ENCODE measurements at regions not wholly inside any gene's neighbourhood (a gene's known extent, or its start where the extent isn't known, plus 50 kb on each side); places are given as distances from the start of the nearest gene placed in this dataset.
A peak's percentile ranks its signal among the peaks of the same experiment; 100 is the strongest.
"Not testable (repeated sequence)": the region's sequence is repeated elsewhere in the genome, so short reads cannot be mapped to it uniquely, and the experiment has no call there.

GRCh38 chr18:54433368-54433767, 75.7 kb downstream of the C18orf54 start:
- DNase-seq (ENCODE audit: low read depth, low spot score), result no peak

GRCh38 chr18:54433857-54434256, 76.2 kb downstream of the C18orf54 start:
- no peak for DNase-seq (ENCODE audit: low read depth, low spot score)

DNA sequence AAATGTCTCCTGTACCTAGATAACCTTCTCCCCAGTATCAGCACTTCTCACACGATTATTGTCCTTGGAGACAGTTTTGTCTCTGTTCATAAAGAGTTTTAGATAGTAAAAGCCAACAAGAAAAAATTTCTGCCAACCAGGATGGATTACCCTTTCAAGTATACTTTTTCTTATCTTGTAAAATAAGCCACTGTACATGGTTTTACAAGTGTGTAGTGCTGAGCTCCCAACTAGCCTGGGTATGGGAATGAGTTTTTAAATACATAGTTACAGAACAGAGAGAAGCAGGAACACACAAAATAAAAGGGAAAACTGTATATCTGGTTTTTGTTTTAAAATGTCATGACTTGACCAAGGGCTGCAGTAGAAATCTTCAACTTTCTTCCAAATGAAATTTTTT, 76.7 kb downstream of the C18orf54 start:
- no peak for DNase-seq (ENCODE audit: low read depth, low spot score)

DNA sequence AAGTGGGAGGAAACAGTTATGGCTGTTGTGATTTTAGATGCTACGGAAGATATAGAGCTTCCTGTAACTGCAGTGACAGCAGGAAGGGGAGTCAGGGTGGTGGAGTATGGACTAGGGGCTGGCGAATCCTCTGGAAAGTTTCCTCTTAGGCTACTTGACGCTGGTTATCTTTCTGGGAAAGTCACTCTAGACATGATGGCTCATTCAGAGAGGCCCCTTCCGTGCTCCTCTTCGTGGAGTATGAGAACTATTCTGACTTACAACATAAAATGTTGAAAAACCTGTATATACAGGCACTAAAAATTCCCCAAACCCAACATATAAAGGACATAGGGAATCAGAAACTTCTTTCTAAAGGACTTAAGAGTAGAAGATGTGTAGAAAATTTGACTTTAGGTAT, 78.8 kb downstream of the C18orf54 start:
- DNase-seq (ENCODE audit: low read depth, low spot score), result no peak

GRCh38 chr18:54440292-54440691, 82.6 kb downstream of the C18orf54 start:
- no peak for DNase-seq (ENCODE audit: low read depth, low spot score)

DNA sequence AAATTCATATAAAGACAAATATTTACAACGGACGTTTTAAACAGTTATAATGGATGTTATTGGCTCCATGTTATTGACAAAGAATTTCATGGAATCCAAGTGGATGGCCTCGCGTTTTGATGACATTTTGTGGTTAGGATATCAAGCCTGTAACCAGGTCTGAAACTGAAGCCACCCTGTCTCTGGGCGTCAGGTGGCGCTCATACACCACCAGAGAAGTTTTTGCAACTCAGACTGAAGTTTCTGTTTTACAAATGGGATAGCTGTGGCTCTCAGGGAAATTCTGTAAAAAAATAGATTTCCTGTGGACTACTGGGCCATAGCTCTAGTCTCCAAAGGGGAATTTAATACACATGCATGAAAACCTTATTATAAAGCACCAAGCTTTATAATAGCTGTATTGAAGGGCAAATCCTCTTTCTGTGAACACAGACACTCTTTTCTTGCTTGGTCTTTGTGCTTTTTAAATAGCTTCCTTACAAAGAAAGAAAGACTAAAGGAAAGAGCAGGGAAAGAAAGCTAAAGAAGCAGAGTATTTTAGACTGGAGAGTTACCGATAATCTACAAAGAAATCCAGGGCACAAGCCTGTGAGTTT, 86.7 kb downstream of the C18orf54 start:
- peak; percentile 81 for DNase-seq (ENCODE audit: low read depth, low spot score)

GRCh38 chr18:54453996-54454395, 96.3 kb downstream of the C18orf54 start:
- DNase-seq (ENCODE audit: low read depth, low spot score), result no peak

GRCh38 chr18:54465502-54465901, 107.8 kb downstream of the C18orf54 start:
- no peak for DNase-seq (ENCODE audit: low read depth, low spot score)

GRCh38 chr18:54466248-54467005, 108.7 kb downstream of the C18orf54 start:
- no peak for DNase-seq (ENCODE audit: low read depth, low spot score)

DNA sequence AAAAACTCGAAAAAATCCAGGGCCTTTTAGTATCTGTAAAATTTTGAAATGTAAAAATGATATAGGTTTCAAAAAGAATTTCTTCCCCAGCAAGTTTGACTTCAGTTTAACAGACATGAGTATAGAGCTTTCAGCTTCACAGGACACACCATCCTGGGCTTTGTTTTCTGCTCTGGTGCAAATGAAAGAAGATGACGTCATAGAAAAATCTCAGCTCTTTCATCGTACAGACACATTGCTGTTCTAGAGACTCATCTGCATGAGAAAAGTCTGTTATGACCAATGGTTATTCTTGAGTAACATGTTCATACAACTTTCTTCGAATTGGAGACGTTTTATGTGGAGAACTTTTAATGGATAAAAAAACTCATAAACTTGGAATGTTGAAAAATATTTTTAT, 111.7 kb upstream of the DYNAP start:
- DNase-seq (ENCODE audit: low read depth, low spot score), result no peak

- no peak for DNase-seq (ENCODE audit: low read depth, low spot score)
These were observed 110.4 kb upstream of the DYNAP start for GRCh38 chr18:54480616-54481015.

DNA sequence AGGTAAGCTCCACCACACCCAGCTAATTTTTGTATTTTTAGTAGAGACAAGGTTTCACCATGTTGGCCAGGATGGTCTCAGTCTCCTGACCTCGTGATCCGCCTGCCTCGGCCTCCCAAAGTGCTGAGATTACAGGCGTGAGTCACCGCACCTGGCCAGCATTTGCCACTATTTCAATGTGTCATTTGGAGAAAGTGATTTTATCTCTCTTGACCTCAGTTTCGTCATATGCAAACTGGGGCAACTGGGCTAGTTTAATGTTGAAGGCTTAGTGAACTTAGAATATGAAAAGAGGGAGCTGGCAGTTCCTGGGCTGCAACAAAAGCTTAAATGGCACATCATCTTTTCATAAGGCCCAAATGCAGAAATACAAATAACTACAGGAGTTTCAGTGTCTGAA, 88.6 kb upstream of the DYNAP start:
- DNase-seq (ENCODE audit: low read depth, low spot score), result not testable (repeated sequence)

DNA sequence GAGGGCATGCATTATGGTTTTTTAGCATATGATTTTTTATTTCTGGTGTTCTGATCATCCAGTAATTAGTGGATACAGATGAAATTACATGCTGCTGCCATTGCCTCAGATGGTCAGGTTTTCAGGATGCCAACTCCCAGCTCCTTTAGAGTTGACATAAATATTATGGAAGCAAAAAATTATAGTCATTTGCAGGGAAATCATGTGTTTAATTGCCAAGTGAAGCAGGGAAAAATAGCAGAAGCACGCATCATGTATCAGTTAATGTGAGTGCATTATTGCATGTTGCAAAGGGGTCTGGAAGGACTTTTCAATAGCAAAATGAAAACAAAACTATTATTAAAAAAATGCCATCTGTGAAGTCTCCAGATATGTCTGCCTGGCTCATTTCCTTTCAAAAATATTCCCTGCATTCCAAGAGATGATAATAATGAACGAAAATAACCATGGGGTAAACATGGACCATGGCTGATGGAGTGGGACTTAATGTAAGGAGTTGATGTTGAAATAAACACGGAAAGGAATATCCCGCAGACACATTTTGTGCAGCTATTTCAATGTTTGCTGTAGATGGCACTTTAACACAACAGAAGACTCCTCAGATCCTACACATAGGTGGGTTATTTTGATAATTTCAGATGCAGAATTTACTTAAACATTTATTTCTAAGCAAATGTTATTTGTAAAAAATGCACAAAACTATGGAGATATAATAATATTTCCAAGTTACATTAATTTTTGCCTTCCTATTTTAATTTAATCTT, 87.7 kb upstream of the DYNAP start:
- DNase-seq (ENCODE audit: low read depth, low spot score), result no peak

- no peak for DNase-seq (ENCODE audit: low read depth, low spot score)
These were observed 84.4 kb upstream of the DYNAP start for GRCh38 chr18:54506516-54507261.

DNA sequence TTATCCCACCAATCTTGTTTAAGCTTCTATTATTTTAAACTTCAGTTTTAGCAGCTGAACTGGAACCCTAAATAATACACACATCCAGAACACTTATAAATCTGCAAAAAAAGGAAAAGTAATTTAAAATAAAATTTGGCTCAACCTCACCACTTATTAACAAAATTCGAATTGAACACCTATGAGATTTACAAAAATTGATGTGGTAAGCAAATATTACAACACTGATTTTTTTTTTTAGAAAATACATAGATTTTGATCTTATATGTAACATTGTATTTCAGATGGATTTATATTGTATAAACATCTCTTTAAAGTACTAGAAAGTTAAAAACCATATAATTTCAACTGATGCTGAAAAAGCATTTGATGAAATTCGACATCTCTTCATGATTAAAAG, 81.3 kb upstream of the DYNAP start:
- no peak for DNase-seq (ENCODE audit: low read depth, low spot score)

GRCh38 chr18:54515149-54515548, 75.9 kb upstream of the DYNAP start:
- no peak for DNase-seq (ENCODE audit: low read depth, low spot score)

DNA sequence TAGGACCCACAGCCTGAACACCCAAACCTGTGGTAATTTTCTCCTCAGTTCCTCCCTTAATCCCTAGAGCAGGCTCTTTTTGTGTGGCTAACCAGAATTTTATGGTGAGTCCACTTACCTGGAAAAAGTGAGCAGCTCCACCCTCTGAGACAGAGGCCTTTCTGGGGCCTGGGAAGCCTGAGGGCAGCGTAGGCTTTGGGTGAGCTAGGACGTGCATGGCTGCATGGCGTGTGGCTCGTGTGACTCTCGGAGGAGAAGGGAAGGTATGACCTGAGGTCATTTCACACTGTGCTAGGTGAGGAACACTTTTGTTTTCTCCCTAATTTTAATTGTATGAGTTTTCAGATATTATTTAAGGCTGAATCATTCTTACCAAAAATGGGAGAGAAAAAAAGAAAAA, 73.5 kb upstream of the DYNAP start:
- DNase-seq (ENCODE audit: low read depth, low spot score), result peak; percentile 14

DNA sequence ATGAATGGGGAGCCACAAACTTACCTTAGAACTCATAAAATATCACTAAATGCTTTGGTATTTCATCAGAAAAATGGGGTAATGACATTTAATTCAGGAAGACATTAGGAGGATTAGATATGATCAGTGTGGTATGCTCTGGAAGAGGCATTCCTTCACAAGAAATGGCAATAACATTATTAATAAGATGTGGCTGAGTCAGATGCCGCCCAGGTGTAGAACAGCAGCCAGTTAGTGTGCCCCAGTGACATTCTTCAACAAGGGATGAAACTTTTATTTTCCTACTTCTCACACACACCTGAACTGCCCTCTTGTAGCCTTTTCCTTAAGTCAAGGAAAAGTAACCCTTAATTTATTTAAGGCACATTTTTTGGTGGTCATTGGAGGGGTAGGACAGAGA, 69.2 kb upstream of the DYNAP start:
- no peak for DNase-seq (ENCODE audit: low read depth, low spot score)

- DNase-seq (ENCODE audit: low read depth, low spot score), result peak; percentile 40
These were observed 62.1 kb upstream of the DYNAP start for GRCh38 chr18:54528942-54529376.

DNA sequence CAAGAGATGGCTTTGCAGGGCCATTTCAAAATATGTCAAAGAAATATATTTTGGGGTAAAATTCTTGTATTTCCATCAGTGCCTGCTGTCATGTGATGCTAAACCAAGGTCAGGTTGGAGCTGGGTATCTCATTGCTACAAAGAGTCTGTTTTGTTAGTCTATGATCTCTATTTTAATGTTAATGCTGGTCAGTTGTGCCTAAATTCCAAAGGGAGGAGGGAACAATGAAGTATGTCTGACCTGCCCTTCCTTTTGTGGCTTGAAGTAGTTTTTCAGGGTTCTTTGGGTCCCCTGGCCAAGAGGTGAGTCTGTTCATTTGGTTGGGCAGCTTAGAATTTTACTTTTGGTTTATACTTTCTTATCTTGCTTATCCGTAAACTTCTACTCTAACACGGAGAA, 61.6 kb upstream of the DYNAP start:
- peak; percentile 56 for DNase-seq (ENCODE audit: low read depth, low spot score)

DNA sequence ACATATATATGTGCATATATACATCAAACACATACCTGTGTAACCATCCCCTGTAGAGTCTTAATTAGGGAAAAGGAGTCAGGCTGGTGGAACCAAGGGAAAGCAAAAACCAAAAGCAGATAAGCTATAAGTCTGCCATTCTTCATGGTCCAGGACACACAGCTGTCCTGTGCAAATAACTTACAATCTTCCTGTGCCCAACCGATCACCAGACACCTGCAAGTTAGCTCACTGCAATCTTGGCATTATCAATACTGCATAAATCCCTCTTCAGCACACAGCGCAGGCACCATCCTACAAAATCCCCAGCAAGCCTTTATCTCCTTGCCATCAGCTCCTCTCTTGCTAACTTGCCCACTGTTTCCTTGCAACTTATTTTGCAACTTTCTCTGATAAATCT, 60.8 kb upstream of the DYNAP start:
- no peak for DNase-seq (ENCODE audit: low read depth, low spot score)
